DOHH2 (cell line): ENCODE measurements at regions not wholly inside any gene's neighbourhood (a gene's known extent, or its start where the extent isn't known, plus 50 kb on each side); places are given as distances from the start of the nearest gene placed in this dataset.

Experiments
- H3F3A ChIP-seq: fragments of 200-600 bp; sonication (generic), shearing (Covaris generic); 2 replicates; pipeline ENCODE4 v1.6.0; 2016; ENCODE audit warnings: antibody characterized with exemption, mild to moderate bottlenecking; ENCODE audit not compliant: control insufficient read depth, insufficient read depth
- H3K27ac ChIP-seq: fragments of 200-600 bp; sonication (generic); 2 replicates; pipeline ENCODE4 v1.5.1; 2014; ENCODE audit warnings: low read depth, mild to moderate bottlenecking, low read length, moderate library complexity
- H3K27me3 ChIP-seq: fragments of 200-600 bp; sonication (generic); 2 replicates; pipeline ENCODE4 v1.6.1; 2014; ENCODE audit warnings: mild to moderate bottlenecking, low read length, mixed read lengths; ENCODE audit not compliant: control insufficient read depth
- H3K36me3 ChIP-seq: fragments of 200-600 bp; sonication (generic); 2 replicates; pipeline ENCODE4 v1.6.1; 2014; ENCODE audit warnings: mild to moderate bottlenecking, low read length, moderate library complexity, mixed read lengths; ENCODE audit not compliant: control insufficient read depth
- H3K4me1 ChIP-seq: fragments of 200-600 bp; sonication (generic); 2 replicates; pipeline ENCODE4 v1.6.1; 2014; ENCODE audit warnings: mild to moderate bottlenecking, low read length, mixed read lengths; ENCODE audit not compliant: control insufficient read depth
- H3K4me2 ChIP-seq: fragments of 200-600 bp; sonication (generic); 2 replicates; pipeline ENCODE4 v1.6.0; 2014; ENCODE audit warnings: mild to moderate bottlenecking, low read length, moderate library complexity
- H3K4me3 ChIP-seq: fragments of 200-600 bp; sonication (generic); 2 replicates; pipeline ENCODE4 v1.5.1; 2014; ENCODE audit warnings: mild to moderate bottlenecking, low read length, mixed read lengths
- H3K79me2 ChIP-seq: fragments of 200-600 bp; sonication (generic); 2 replicates; pipeline ENCODE4 v1.6.1; 2014; ENCODE audit warnings: mild to moderate bottlenecking, low read length, mixed read lengths; ENCODE audit not compliant: control insufficient read depth
- H3K9me2 ChIP-seq: fragments of 200-600 bp; sonication (generic); replicated peaks from 2 replicates; pipeline ENCODE4 v1.6.1; 2014; ENCODE audit warnings: mild to moderate bottlenecking, low read length, mixed read lengths; ENCODE audit not compliant: control insufficient read depth
- H3K9me3 ChIP-seq: fragments of 200-600 bp; sonication (generic); 2 replicates; pipeline ENCODE4 v1.6.1; 2014; ENCODE audit warnings: antibody characterized with exemption, low read length, mixed read lengths; ENCODE audit not compliant: control insufficient read depth, insufficient read depth
- H4K20me1 ChIP-seq: fragments of 200-600 bp; sonication (generic); 2 replicates; pipeline ENCODE4 v1.6.0; 2014; ENCODE audit warnings: low read depth, mild to moderate bottlenecking, antibody characterized with exemption, low read length, moderate library complexity; ENCODE audit not compliant: control insufficient read depth, insufficient read depth
- CTCF ChIP-seq: fragments of 200-600 bp; sonication (generic); IDR thresholded peaks from one replicate; pipeline ENCODE4 v1.5.1; 2014; ENCODE audit warnings: antibody characterized with exemption, mild to moderate bottlenecking, low read depth, low read length; ENCODE audit not compliant: poor library complexity, severe bottlenecking
- EZH2phosphoT487 ChIP-seq: fragments of 200-600 bp; sonication (generic); IDR thresholded peaks from 2 replicates; pipeline ENCODE4 v1.6.1; 2017; ENCODE audit warnings: borderline replicate concordance, mild to moderate bottlenecking, antibody characterized with exemption, low read length, moderate library complexity, mixed read lengths

DNA sequence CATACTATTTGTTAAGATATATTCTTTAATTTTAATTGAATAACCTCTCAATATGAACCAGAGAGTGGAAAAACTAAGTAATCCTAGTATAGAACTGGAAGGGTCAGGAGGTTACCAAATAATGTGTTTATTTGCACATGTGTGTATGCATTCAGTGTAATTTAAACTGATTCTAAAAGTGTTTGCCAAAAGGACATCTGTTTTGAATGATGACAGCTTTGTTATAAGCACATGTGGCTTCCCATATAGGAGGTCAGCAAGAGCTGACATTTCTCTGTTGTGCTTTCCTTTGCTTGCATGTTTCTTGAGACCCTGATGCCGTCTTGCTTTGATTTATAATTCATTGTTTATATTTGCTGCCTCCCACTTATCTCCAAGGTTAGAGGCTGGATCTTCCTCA lies 383.4 kb downstream of the BRINP1 start:
- H3F3A ChIP-seq = no peaks in the 10 kb centered on the region
- H3K36me3 ChIP-seq = no peaks in the 10 kb centered on the region
- no peaks in the 10 kb centered on the region for H3K27me3 ChIP-seq
- H3K27ac ChIP-seq = no peak overlapping the region
- H3K4me3 ChIP-seq = no peak overlapping the region
- H3K79me2 ChIP-seq = no peaks in the 10 kb centered on the region
- H3K4me2 ChIP-seq = no peak overlapping the region
- TF ChIP-seq EZH2phosphoT487 (no peak), CTCF (no peak)
- H3K9me3 ChIP-seq = no peaks in the 10 kb centered on the region
- no peaks in the 10 kb centered on the region for H3K9me2 ChIP-seq
- H3K4me1 ChIP-seq = no peaks in the 10 kb centered on the region
- H4K20me1 ChIP-seq = no peaks in the 10 kb centered on the region

- H3F3A ChIP-seq = no peaks in the 10 kb centered on the region
- H3K27ac ChIP-seq = no peak overlapping the region
- H3K36me3 ChIP-seq = no peaks in the 10 kb centered on the region
- H4K20me1 ChIP-seq = no peaks in the 10 kb centered on the region
- no peak overlapping the region for H3K4me2 ChIP-seq
- H3K4me3 ChIP-seq = no peak overlapping the region
- no peak for TF ChIP-seq CTCF
- TF ChIP-seq EZH2phosphoT487 = no peak
- H3K79me2 ChIP-seq = no peaks in the 10 kb centered on the region
- no peaks in the 10 kb centered on the region for H3K4me1 ChIP-seq
- no peaks in the 10 kb centered on the region for H3K9me2 ChIP-seq
- no peaks in the 10 kb centered on the region for H3K9me3 ChIP-seq
- no peaks in the 10 kb centered on the region for H3K27me3 ChIP-seq
Observed at GRCh38 chr9:118987167-118987566, 382.1 kb downstream of the BRINP1 start.

DNA sequence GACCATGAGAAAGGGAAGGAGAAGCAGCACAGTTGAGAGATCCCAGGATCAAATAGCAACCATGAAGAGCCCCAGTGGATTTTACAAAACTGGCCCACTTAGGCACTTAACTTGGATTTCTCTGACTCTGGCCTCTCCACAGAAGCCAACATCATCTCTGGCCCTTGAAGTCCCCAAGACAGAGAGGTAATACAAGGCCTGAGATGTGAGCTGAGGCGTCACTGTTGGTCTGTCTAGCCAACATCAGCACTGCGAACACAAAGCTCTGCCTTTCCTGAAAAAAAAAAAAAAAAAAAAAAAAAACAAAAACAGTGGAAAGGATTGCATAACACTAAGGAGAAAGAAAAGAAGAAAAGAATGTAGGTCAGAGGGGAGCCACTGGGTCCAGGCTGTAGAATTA lies 378.3 kb downstream of the BRINP1 start:
- Histone ChIP-seq H3K4me1 (no peaks in the 10 kb centered on the region), H3K27ac (no peak overlapping the region), H3K27me3 (no peaks in the 10 kb centered on the region), H4K20me1 (no peaks in the 10 kb centered on the region), H3K79me2 (no peaks in the 10 kb centered on the region), H3K4me2 (no peak overlapping the region), H3F3A (no peaks in the 10 kb centered on the region), H3K9me2 (no peaks in the 10 kb centered on the region), H3K9me3 (no peaks in the 10 kb centered on the region), H3K36me3 (no peaks in the 10 kb centered on the region), H3K4me3 (no peak overlapping the region)
- no peak for TF ChIP-seq EZH2phosphoT487
- no peak for TF ChIP-seq CTCF
